ENCODE measurements at regions not wholly inside any gene's neighbourhood (a gene's known extent, or its start where the extent isn't known, plus 50 kb on each side); places are given as distances from the start of the nearest gene placed in this dataset.
"Not testable (repeated sequence)": the region's sequence is repeated elsewhere in the genome, so short reads cannot be mapped to it uniquely, and the experiment has no call there.

- H3K4me3 ChIP-seq: no peak overlapping the region
- H4K20me1 ChIP-seq (ENCODE audit: insufficient read depth): no peaks in the 10 kb centered on the region
- H3K36me3 ChIP-seq (ENCODE audit: low read depth): no peaks in the 10 kb centered on the region
- no peak overlapping the region for H3K27ac ChIP-seq
- TF ChIP-seq EZH2 (IDR thresholded peaks at IDR 0.05; ENCODE audit: insufficient read depth, poor library complexity, severe bottlenecking) (no peak), EZH2phosphoT487 (IDR thresholded peaks at IDR 0.05; ENCODE audit: insufficient read depth, low read depth) (no peak)
- no peaks in the 10 kb centered on the region for H3K9me2 ChIP-seq (ENCODE audit: insufficient read depth)
- 69 to 84% methylated on average over 1 of the region's 1 CpG for WGBS, 2 experiments (ENCODE audit: low coverage in 1 of 2, low lambda C conversion rate in 2 of 2, missing lambda C conversion rate in 2 of 2)
- no peaks in the 10 kb centered on the region for H3F3A ChIP-seq (ENCODE audit: insufficient read depth)
- in situ Hi-C loops (cut with MboI): no loop called here
- no peaks in the 10 kb centered on the region for H3K27me3 ChIP-seq (replicated peaks; ENCODE audit: insufficient read depth)
- H3K9me3 ChIP-seq (ENCODE audit: low read depth): no peaks in the 10 kb centered on the region
- no peak for DNase-seq
- H3K4me2 ChIP-seq (ENCODE audit: unreplicated experiment): no peak overlapping the region
- no peaks in the 10 kb centered on the region for H3K4me1 ChIP-seq (ENCODE audit: insufficient read depth)
- H2AFZ ChIP-seq: no peak overlapping the region
- no peaks in the 10 kb centered on the region for H3K79me2 ChIP-seq (ENCODE audit: insufficient read depth)
- H3K9ac ChIP-seq: no peak overlapping the region
Measured at GRCh38 chr3:77746048-77746447, 706.1 kb downstream of the ROBO2 start.

DNA sequence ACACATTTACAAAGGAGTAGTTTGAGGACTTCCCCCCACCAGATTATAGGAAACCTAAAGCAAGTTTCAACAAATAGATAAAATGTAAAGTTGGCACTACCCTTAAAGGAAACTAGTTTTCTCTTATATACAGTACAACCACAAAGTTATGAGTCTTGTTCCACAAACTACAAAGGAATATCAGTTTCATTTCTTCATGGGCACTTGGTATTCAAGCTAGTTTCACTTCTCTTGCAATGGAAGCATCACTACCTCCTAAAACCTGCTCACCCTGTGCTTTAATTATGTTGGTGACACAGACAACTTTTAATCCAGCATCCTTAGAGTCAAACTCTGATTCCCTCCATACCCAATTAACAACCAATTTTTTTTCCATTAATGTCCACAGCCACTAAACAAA, 707.0 kb downstream of the ROBO2 start:
- H3K27ac ChIP-seq: no peak overlapping the region
- no peaks in the 10 kb centered on the region for H3K36me3 ChIP-seq (ENCODE audit: low read depth)
- H3K27me3 ChIP-seq (replicated peaks; ENCODE audit: insufficient read depth): no peaks in the 10 kb centered on the region
- DNase-seq: no peak
- no peaks in the 10 kb centered on the region for H4K20me1 ChIP-seq (ENCODE audit: insufficient read depth)
- in situ Hi-C loops (cut with MboI): no loop called here
- no peak overlapping the region for H2AFZ ChIP-seq
- H3K4me2 ChIP-seq (ENCODE audit: unreplicated experiment): no peak overlapping the region
- H3K4me1 ChIP-seq (ENCODE audit: insufficient read depth): no peaks in the 10 kb centered on the region
- H3K9ac ChIP-seq: no peak overlapping the region
- no peaks in the 10 kb centered on the region for H3K9me3 ChIP-seq (ENCODE audit: low read depth)
- H3K79me2 ChIP-seq (ENCODE audit: insufficient read depth): no peaks in the 10 kb centered on the region
- TF ChIP-seq EZH2phosphoT487 (IDR thresholded peaks at IDR 0.05; ENCODE audit: insufficient read depth, low read depth) (no peak), EZH2 (IDR thresholded peaks at IDR 0.05; ENCODE audit: insufficient read depth, poor library complexity, severe bottlenecking) (no peak)
- H3F3A ChIP-seq (ENCODE audit: insufficient read depth): no peaks in the 10 kb centered on the region
- no peaks in the 10 kb centered on the region for H3K9me2 ChIP-seq (ENCODE audit: insufficient read depth)
- H3K4me3 ChIP-seq: no peak overlapping the region

- H3K36me3 ChIP-seq (ENCODE audit: low read depth); in situ Hi-C loops (cut with MboI); H3K4me2 ChIP-seq (ENCODE audit: unreplicated experiment); H4K20me1 ChIP-seq (ENCODE audit: insufficient read depth); H3K79me2 ChIP-seq (ENCODE audit: insufficient read depth); H3K9ac ChIP-seq; H3K4me3 ChIP-seq; H3K9me3 ChIP-seq (ENCODE audit: low read depth); H3F3A ChIP-seq (ENCODE audit: insufficient read depth); H2AFZ ChIP-seq; DNase-seq; H3K27ac ChIP-seq; H3K27me3 ChIP-seq (replicated peaks; ENCODE audit: insufficient read depth); H3K4me1 ChIP-seq (ENCODE audit: insufficient read depth); H3K9me2 ChIP-seq (ENCODE audit: insufficient read depth): not testable (repeated sequence)
- 47 to 53% methylated on average over 6 of the region's 6 CpGs for WGBS, 2 experiments (ENCODE audit: low coverage in 1 of 2, low lambda C conversion rate in 2 of 2, missing lambda C conversion rate in 2 of 2)
Measured at GRCh38 chr3:77756397-77756975, 716.6 kb downstream of the ROBO2 start.

GRCh38 chr3:77772459-77772858, 732.6 kb downstream of the ROBO2 start:
- in situ Hi-C loops (cut with MboI): no loop called here
- Histone ChIP-seq H3K36me3 (ENCODE audit: low read depth) (no peaks in the 10 kb centered on the region), H3K27ac (no peak overlapping the region), H3K9me2 (ENCODE audit: insufficient read depth) (no peaks in the 10 kb centered on the region), H4K20me1 (ENCODE audit: insufficient read depth) (no peaks in the 10 kb centered on the region), H3K9ac (no peak overlapping the region), H3K27me3 (replicated peaks; ENCODE audit: insufficient read depth) (no peaks in the 10 kb centered on the region), H3K4me2 (ENCODE audit: unreplicated experiment) (no peak overlapping the region), H3K4me3 (no peak overlapping the region), H3K79me2 (ENCODE audit: insufficient read depth) (no peaks in the 10 kb centered on the region), H3F3A (ENCODE audit: insufficient read depth) (no peaks in the 10 kb centered on the region), H2AFZ (no peak overlapping the region), H3K9me3 (ENCODE audit: low read depth) (no peaks in the 10 kb centered on the region), H3K4me1 (ENCODE audit: insufficient read depth) (no peaks in the 10 kb centered on the region)
- DNase-seq: no peak
- WGBS, 2 experiments (ENCODE audit: low coverage in 1 of 2, low lambda C conversion rate in 2 of 2, missing lambda C conversion rate in 2 of 2): 13% methylated on average over 1 of the region's 1 CpG
- TF ChIP-seq EZH2 (IDR thresholded peaks at IDR 0.05; ENCODE audit: insufficient read depth, poor library complexity, severe bottlenecking) (no peak), EZH2phosphoT487 (IDR thresholded peaks at IDR 0.05; ENCODE audit: insufficient read depth, low read depth) (no peak)

GRCh38 chr3:77773084-77773483, 733.2 kb downstream of the ROBO2 start:
- Histone ChIP-seq H3F3A (ENCODE audit: insufficient read depth) (no peaks in the 10 kb centered on the region), H3K9ac (no peak overlapping the region), H3K9me2 (ENCODE audit: insufficient read depth) (no peaks in the 10 kb centered on the region), H2AFZ (no peak overlapping the region), H3K27ac (no peak overlapping the region), H3K4me1 (ENCODE audit: insufficient read depth) (no peaks in the 10 kb centered on the region), H3K4me3 (no peak overlapping the region), H3K36me3 (ENCODE audit: low read depth) (no peaks in the 10 kb centered on the region), H3K9me3 (ENCODE audit: low read depth) (no peaks in the 10 kb centered on the region), H3K27me3 (replicated peaks; ENCODE audit: insufficient read depth) (no peaks in the 10 kb centered on the region), H4K20me1 (ENCODE audit: insufficient read depth) (no peaks in the 10 kb centered on the region), H3K4me2 (ENCODE audit: unreplicated experiment) (no peak overlapping the region), H3K79me2 (ENCODE audit: insufficient read depth) (no peaks in the 10 kb centered on the region)
- 28 to 37% methylated on average over 3 of the region's 3 CpGs for WGBS, 2 experiments (ENCODE audit: low coverage in 1 of 2, low lambda C conversion rate in 2 of 2, missing lambda C conversion rate in 2 of 2)
- DNase-seq: no peak
- TF ChIP-seq EZH2phosphoT487 (IDR thresholded peaks at IDR 0.05; ENCODE audit: insufficient read depth, low read depth) (no peak), EZH2 (IDR thresholded peaks at IDR 0.05; ENCODE audit: insufficient read depth, poor library complexity, severe bottlenecking) (no peak)
- in situ Hi-C loops (cut with MboI): no loop called here

Measured in GM23248 (cell line).